Breast epithelium (tissue), 4 donors: ENCODE measurements at regions not wholly inside any gene's neighbourhood (a gene's known extent, or its start where the extent isn't known, plus 50 kb on each side); places are given as distances from the start of the nearest gene placed in this dataset.

ENCODE experiments used
- DNase-seq, 2 donors: peaks; one replicate each; pipeline ENCODE4 v3.0.0-alpha.2; 2019; ENCODE audit warnings: low spot score in 2 of 2
- H3K27ac ChIP-seq, 2 donors: fragments of 200-600 bp; sonication (generic) in 1 of 2; one replicate each; pipeline ENCODE4 v1.5.1; 2016 to 2019; ENCODE audit warnings: mild to moderate bottlenecking in 1 of 2
- H3K27me3 ChIP-seq, 2 donors: fragments of 200-600 bp; sonication (generic) in 1 of 2; one replicate each; pipeline versions ENCODE4 v1.5.1 to v1.6.0; 2017 to 2019; ENCODE audit warnings: control low read depth in 1 of 2, mild to moderate bottlenecking in 1 of 2
- H3K36me3 ChIP-seq: fragments of 200-600 bp; one replicate; pipeline ENCODE4 v1.5.1; 2019
- H3K4me1 ChIP-seq, 2 donors: fragments of 200-600 bp; sonication (generic); one replicate each; pipeline ENCODE4 v1.5.1; 2016 to 2019; ENCODE audit warnings: control low read depth in 1 of 2
- H3K4me3 ChIP-seq, 3 donors: fragments of 200-600 bp; sonication (generic); 1 replicate in 2 of 3; 2 replicates in 1 of 3; pipeline ENCODE4 v1.5.1; 2016 to 2019; ENCODE audit warnings: mild to moderate bottlenecking in 3 of 3, moderate library complexity in 2 of 3
- H3K9me3 ChIP-seq, 2 donors: fragments of 200-600 bp; sonication (generic) in 1 of 2; one replicate each; pipeline ENCODE4 v1.5.1; 2016 to 2019; ENCODE audit warnings: control low read depth in 1 of 2
- CTCF ChIP-seq, 3 donors: fragments of 450-650 bp; IDR thresholded peaks; one replicate each; pipeline ENCODE4 v1.5.1; 2016 to 2017; ENCODE audit warnings: antibody characterized with exemption in 3 of 3, mild to moderate bottlenecking in 3 of 3, moderate library complexity in 3 of 3
- POLR2A ChIP-seq: fragments of 450-650 bp; IDR thresholded peaks from one replicate; pipeline ENCODE4 v1.6.1; 2016; ENCODE audit warnings: antibody characterized with exemption, mild to moderate bottlenecking, moderate library complexity
- POLR2AphosphoS5 ChIP-seq, 3 donors: sonication (generic); formaldehyde crosslinking; IDR thresholded peaks; one replicate each; pipeline ENCODE4 v1.6.1; 2017; ENCODE audit warnings: antibody characterized with exemption in 3 of 3
- intact Hi-C: fragments of 100-400 bp; cut with DNase I; formaldehyde crosslinking; loops from one replicate; pipeline ENCODE4 v1.15.1; 2023; ENCODE audit warnings: low total_unique reads

GRCh38 chr3:34582055-34582454 lies 783.6 kb downstream of the PDCD6IP start:
- no peaks in the 10 kb centered on the region for H3K4me1 ChIP-seq
- DNase-seq = no peak
- H3K27ac ChIP-seq = no peak overlapping the region
- H3K4me3 ChIP-seq = no peak overlapping the region
- no peaks in the 10 kb centered on the region for H3K36me3 ChIP-seq
- TF ChIP-seq POLR2AphosphoS5 (IDR thresholded peaks at IDR 0.05) (no peak), POLR2A (no peak), CTCF (IDR thresholded peaks at IDR 0.05) (no peak)
- H3K27me3 ChIP-seq = no peaks in the 10 kb centered on the region
- H3K9me3 ChIP-seq = no peaks in the 10 kb centered on the region
- intact Hi-C loops = no loop called here

GRCh38 chr3:34583451-34583850 lies 785.0 kb downstream of the PDCD6IP start:
- H3K27me3 ChIP-seq = no peaks in the 10 kb centered on the region
- DNase-seq = no peak
- H3K4me1 ChIP-seq = no peaks in the 10 kb centered on the region
- H3K27ac ChIP-seq = no peak overlapping the region
- no peaks in the 10 kb centered on the region for H3K36me3 ChIP-seq
- intact Hi-C loops = no loop called here
- TF ChIP-seq CTCF (IDR thresholded peaks at IDR 0.05) (no peak), POLR2A (no peak), POLR2AphosphoS5 (IDR thresholded peaks at IDR 0.05) (no peak)
- H3K4me3 ChIP-seq = no peak overlapping the region
- H3K9me3 ChIP-seq = no peaks in the 10 kb centered on the region

GRCh38 chr3:34584971-34585370 lies 786.5 kb downstream of the PDCD6IP start:
- intact Hi-C loops = no loop called here
- no peak overlapping the region for H3K27ac ChIP-seq
- no peak for TF ChIP-seq CTCF (IDR thresholded peaks at IDR 0.05)
- no peak for TF ChIP-seq POLR2AphosphoS5 (IDR thresholded peaks at IDR 0.05)
- no peak for TF ChIP-seq POLR2A
- no peaks in the 10 kb centered on the region for H3K4me1 ChIP-seq
- H3K27me3 ChIP-seq = no peaks in the 10 kb centered on the region
- H3K36me3 ChIP-seq = no peaks in the 10 kb centered on the region
- DNase-seq = no peak
- H3K4me3 ChIP-seq = no peak overlapping the region
- H3K9me3 ChIP-seq = no peaks in the 10 kb centered on the region

GRCh38 chr3:34599595-34599994 lies 801.2 kb downstream of the PDCD6IP start:
- H3K4me1 ChIP-seq = no peaks in the 10 kb centered on the region
- TF ChIP-seq POLR2AphosphoS5 (IDR thresholded peaks at IDR 0.05) (no peak), CTCF (IDR thresholded peaks at IDR 0.05) (no peak), POLR2A (no peak)
- H3K27ac ChIP-seq = no peak overlapping the region
- no peaks in the 10 kb centered on the region for H3K27me3 ChIP-seq
- no peak overlapping the region for H3K4me3 ChIP-seq
- intact Hi-C loops = no loop called here
- H3K36me3 ChIP-seq = no peaks in the 10 kb centered on the region
- H3K9me3 ChIP-seq = peaks cover 0 to 18% of the 10 kb centered on the region in 2 donors
- DNase-seq = no peak

GRCh38 chr3:34619990-34620389 lies 821.6 kb downstream of the PDCD6IP start:
- intact Hi-C loops = no loop called here
- no peak for DNase-seq
- Histone ChIP-seq H3K9me3 (peaks cover 0 to 50% of the 10 kb centered on the region in 2 donors), H3K4me1 (no peaks in the 10 kb centered on the region), H3K27me3 (no peaks in the 10 kb centered on the region), H3K36me3 (peaks cover 8% of the 10 kb centered on the region), H3K27ac (no peak overlapping the region), H3K4me3 (no peak overlapping the region)
- TF ChIP-seq POLR2A (no peak), CTCF (IDR thresholded peaks at IDR 0.05) (no peak), POLR2AphosphoS5 (IDR thresholded peaks at IDR 0.05) (no peak)
